GM23338 (cell line): ENCODE measurements at regions not wholly inside any gene's neighbourhood (a gene's known extent, or its start where the extent isn't known, plus 50 kb on each side); places are given as distances from the start of the nearest gene placed in this dataset.

ENCODE experiments used
- ATAC-seq: fragments of 200-7000 bp; cut with Tn5 transposase; 3 replicates; pipeline ENCODE4 v1.9.1; 2020
- DNase-seq: peaks from one replicate; pipeline ENCODE4 v3.0.0-alpha.2; 2015; ENCODE audit warnings: low spot score
- H2AFZ ChIP-seq: fragments of 200-600 bp; sonication (generic); 2 replicates; pipeline ENCODE4 v1.8.0; 2016; ENCODE audit warnings: antibody characterized with exemption, mild to moderate bottlenecking, moderate library complexity
- H3F3A ChIP-seq: fragments of 200-600 bp; sonication (generic); replicated peaks from 2 replicates; pipeline ENCODE4 v1.8.0; 2017; ENCODE audit warnings: antibody characterized with exemption, mixed run types, low read depth
- H3K27ac ChIP-seq: fragments of 200-600 bp; sonication (generic); 2 replicates; pipeline ENCODE4 v1.6.1; 2016; ENCODE audit warnings: low read depth
- H3K27me3 ChIP-seq: fragments of 200-600 bp; sonication (generic); 2 replicates; pipeline ENCODE4 v1.8.0; 2016; ENCODE audit warnings: mild to moderate bottlenecking, mixed run types, moderate library complexity; ENCODE audit not compliant: insufficient read depth
- H3K36me3 ChIP-seq: fragments of 200-600 bp; sonication (generic); 2 replicates; pipeline ENCODE4 v1.8.0; 2016; ENCODE audit warnings: mild to moderate bottlenecking; ENCODE audit not compliant: insufficient read depth
- H3K4me1 ChIP-seq: fragments of 200-600 bp; sonication (generic); 2 replicates; pipeline ENCODE4 v1.8.0; 2016; ENCODE audit warnings: mild to moderate bottlenecking, moderate library complexity; ENCODE audit not compliant: insufficient read depth
- H3K4me2 ChIP-seq: fragments of 200-600 bp; sonication (generic); 2 replicates; pipeline ENCODE4 v1.7.1; 2017; ENCODE audit warnings: mixed run types
- H3K4me3 ChIP-seq: fragments of 200-600 bp; sonication (generic); 2 replicates; pipeline ENCODE4 v1.6.1; 2016; ENCODE audit warnings: mixed run types
- H3K79me2 ChIP-seq: fragments of 200-600 bp; sonication (generic); replicated peaks from 2 replicates; pipeline ENCODE4 v1.8.0; 2017; ENCODE audit warnings: mild to moderate bottlenecking; ENCODE audit not compliant: insufficient read depth
- H3K9me2 ChIP-seq: fragments of 200-600 bp; sonication (generic); 2 replicates; pipeline ENCODE4 v1.8.0; 2017; ENCODE audit not compliant: insufficient read depth
- H4K20me1 ChIP-seq: fragments of 200-600 bp; sonication (generic); replicated peaks from 2 replicates; pipeline ENCODE4 v1.8.0; 2017; ENCODE audit warnings: mild to moderate bottlenecking; ENCODE audit not compliant: insufficient read depth
- H3K27ac Mint-ChIP-seq: 2 replicates; pipeline ENCODE4 v1.8.0; 2020; ENCODE audit warnings: inconsistent platforms, mild to moderate bottlenecking, moderate library complexity, mixed read lengths
- H3K27me3 Mint-ChIP-seq: 3 replicates; pipeline ENCODE4 v1.8.0; 2022; ENCODE audit warnings: low read depth, mild to moderate bottlenecking, moderate library complexity, mixed read lengths, inconsistent platforms; ENCODE audit not compliant: insufficient read depth, poor library complexity
- H3K36me3 Mint-ChIP-seq: 3 replicates; pipeline ENCODE4 v1.8.0; 2021; ENCODE audit warnings: low read depth, mild to moderate bottlenecking, inconsistent platforms, moderate library complexity, mixed read lengths
- H3K4me1 Mint-ChIP-seq: 3 replicates; pipeline ENCODE4 v1.8.0; 2020; ENCODE audit warnings: mild to moderate bottlenecking, inconsistent platforms, mixed read lengths
- H3K4me3 Mint-ChIP-seq: 3 replicates; pipeline ENCODE4 v1.8.0; 2021; ENCODE audit warnings: moderate library complexity, mild to moderate bottlenecking, inconsistent platforms, mixed read lengths
- H3K9me3 Mint-ChIP-seq: 3 replicates; pipeline ENCODE4 v1.8.0; 2020; ENCODE audit warnings: moderate library complexity, mild to moderate bottlenecking, inconsistent platforms, mixed read lengths
- CREB1 ChIP-seq: fragments of 250-450 bp; sonication (Bioruptor Pico); IDR thresholded peaks from 2 replicates; pipeline ENCODE4 v1.5.0; 2020; ENCODE audit warnings: low read depth, mild to moderate bottlenecking, moderate library complexity
- EZH2 ChIP-seq: fragments of 200-600 bp; sonication (generic); IDR thresholded peaks from one replicate; pipeline ENCODE4 v1.8.0; 2017; ENCODE audit warnings: antibody characterized with exemption, mild to moderate bottlenecking, low read depth; ENCODE audit not compliant: unreplicated experiment
- POLR2AphosphoS5 ChIP-seq: IDR thresholded peaks from 2 replicates; pipeline ENCODE4 v1.6.1; 2016; ENCODE audit warnings: antibody characterized with exemption, low read depth
- STAT1 ChIP-seq: IDR thresholded peaks from one replicate; pipeline ENCODE4 v1.6.1; 2016; ENCODE audit warnings: antibody characterized with exemption; ENCODE audit not compliant: unreplicated experiment
- TF ChIP-seq, protein P1 (sequence below), 2 experiments: fragments of 200-600 bp in 1 of 2; sonication (generic) in 1 of 2; conservative IDR thresholded peaks; 2 replicates each; pipeline versions ENCODE4 v1.5.1 to v1.6.1; 2016 to 2017; ENCODE audit warnings: antibody characterized with exemption in 2 of 2, low read depth in 2 of 2, mild to moderate bottlenecking in 2 of 2, moderate library complexity in 1 of 2
- TF ChIP-seq, protein P2 (sequence below): IDR thresholded peaks from 2 replicates; pipeline ENCODE4 v1.6.1; 2016; ENCODE audit warnings: antibody characterized with exemption
- TF ChIP-seq, protein P3 (sequence below): IDR thresholded peaks from one replicate; pipeline ENCODE4 v1.6.1; 2018; ENCODE audit warnings: antibody characterized with exemption; ENCODE audit not compliant: unreplicated experiment
- TF ChIP-seq, protein P4 (sequence below): fragments of 250-450 bp; sonication (Bioruptor Pico); IDR thresholded peaks from 2 replicates; pipeline ENCODE4 v1.5.0; 2020; ENCODE audit warnings: mild to moderate bottlenecking, moderate library complexity

DNA sequence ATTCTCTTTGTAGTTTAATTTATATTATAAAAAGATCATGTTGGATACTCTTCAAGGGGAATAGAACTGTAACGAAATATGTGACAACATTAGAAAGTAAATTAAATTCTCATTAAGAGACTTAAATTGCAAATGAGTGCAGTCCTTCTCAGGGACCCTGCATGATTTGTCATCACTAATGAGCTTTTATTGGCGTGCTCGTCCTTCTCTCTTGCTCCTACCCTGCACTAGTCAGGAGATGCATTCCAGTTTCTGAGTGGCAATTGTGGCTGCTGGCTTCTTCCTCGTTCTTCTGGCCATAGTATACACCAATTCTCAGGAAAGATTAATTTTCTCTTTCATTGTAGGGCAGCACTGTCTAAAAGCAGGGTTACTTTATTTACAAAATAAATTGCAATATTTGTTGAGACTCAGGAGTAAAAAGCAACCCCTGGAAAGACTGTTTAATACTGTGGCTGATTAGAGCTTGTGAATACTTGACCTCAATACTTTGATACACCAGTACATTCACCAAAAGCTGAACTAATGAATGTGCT lies 376.3 kb upstream of the CHD1 start (continued):
- TF ChIP-seq, protein P1, sequence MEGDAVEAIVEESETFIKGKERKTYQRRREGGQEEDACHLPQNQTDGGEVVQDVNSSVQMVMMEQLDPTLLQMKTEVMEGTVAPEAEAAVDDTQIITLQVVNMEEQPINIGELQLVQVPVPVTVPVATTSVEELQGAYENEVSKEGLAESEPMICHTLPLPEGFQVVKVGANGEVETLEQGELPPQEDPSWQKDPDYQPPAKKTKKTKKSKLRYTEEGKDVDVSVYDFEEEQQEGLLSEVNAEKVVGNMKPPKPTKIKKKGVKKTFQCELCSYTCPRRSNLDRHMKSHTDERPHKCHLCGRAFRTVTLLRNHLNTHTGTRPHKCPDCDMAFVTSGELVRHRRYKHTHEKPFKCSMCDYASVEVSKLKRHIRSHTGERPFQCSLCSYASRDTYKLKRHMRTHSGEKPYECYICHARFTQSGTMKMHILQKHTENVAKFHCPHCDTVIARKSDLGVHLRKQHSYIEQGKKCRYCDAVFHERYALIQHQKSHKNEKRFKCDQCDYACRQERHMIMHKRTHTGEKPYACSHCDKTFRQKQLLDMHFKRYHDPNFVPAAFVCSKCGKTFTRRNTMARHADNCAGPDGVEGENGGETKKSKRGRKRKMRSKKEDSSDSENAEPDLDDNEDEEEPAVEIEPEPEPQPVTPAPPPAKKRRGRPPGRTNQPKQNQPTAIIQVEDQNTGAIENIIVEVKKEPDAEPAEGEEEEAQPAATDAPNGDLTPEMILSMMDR (conservative IDR thresholded peaks at IDR 0.05; ENCODE audit: low read depth in 2 of 2): no peak
- TF ChIP-seq, protein P2, sequence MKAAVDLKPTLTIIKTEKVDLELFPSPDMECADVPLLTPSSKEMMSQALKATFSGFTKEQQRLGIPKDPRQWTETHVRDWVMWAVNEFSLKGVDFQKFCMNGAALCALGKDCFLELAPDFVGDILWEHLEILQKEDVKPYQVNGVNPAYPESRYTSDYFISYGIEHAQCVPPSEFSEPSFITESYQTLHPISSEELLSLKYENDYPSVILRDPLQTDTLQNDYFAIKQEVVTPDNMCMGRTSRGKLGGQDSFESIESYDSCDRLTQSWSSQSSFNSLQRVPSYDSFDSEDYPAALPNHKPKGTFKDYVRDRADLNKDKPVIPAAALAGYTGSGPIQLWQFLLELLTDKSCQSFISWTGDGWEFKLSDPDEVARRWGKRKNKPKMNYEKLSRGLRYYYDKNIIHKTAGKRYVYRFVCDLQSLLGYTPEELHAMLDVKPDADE: no peak
- no peak for TF ChIP-seq POLR2AphosphoS5
- TF ChIP-seq, protein P3, sequence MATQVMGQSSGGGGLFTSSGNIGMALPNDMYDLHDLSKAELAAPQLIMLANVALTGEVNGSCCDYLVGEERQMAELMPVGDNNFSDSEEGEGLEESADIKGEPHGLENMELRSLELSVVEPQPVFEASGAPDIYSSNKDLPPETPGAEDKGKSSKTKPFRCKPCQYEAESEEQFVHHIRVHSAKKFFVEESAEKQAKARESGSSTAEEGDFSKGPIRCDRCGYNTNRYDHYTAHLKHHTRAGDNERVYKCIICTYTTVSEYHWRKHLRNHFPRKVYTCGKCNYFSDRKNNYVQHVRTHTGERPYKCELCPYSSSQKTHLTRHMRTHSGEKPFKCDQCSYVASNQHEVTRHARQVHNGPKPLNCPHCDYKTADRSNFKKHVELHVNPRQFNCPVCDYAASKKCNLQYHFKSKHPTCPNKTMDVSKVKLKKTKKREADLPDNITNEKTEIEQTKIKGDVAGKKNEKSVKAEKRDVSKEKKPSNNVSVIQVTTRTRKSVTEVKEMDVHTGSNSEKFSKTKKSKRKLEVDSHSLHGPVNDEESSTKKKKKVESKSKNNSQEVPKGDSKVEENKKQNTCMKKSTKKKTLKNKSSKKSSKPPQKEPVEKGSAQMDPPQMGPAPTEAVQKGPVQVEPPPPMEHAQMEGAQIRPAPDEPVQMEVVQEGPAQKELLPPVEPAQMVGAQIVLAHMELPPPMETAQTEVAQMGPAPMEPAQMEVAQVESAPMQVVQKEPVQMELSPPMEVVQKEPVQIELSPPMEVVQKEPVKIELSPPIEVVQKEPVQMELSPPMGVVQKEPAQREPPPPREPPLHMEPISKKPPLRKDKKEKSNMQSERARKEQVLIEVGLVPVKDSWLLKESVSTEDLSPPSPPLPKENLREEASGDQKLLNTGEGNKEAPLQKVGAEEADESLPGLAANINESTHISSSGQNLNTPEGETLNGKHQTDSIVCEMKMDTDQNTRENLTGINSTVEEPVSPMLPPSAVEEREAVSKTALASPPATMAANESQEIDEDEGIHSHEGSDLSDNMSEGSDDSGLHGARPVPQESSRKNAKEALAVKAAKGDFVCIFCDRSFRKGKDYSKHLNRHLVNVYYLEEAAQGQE: no peak

DNA sequence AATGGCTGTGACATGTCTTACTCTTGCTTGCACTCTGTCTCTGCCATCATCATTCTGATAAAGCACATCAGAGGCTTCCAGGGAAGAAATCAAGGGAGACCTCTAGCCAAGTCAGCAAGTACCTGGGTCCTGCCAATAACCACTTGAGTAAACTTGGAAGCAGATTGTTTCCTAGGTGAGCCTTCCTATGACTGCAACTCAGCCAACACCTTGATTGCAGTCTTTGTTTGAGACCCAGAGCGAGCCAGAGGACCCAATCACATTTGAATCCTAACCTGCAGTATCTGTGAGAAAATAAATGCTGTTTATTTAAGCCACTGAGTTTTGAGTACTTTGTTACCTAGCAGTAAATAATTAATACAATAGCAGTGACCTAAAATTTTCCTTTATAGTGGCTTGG lies 356.8 kb upstream of the CHD1 start:
- Mint-ChIP-seq H3K4me1 (no peaks in the 10 kb centered on the region), H3K4me3 (no peak overlapping the region), H3K27me3 (no peaks in the 10 kb centered on the region), H3K9me3 (no peaks in the 10 kb centered on the region), H3K27ac (no peak overlapping the region), H3K36me3 (no peaks in the 10 kb centered on the region)
- Histone ChIP-seq H3K27ac (no peak overlapping the region), H3K79me2 (no peaks in the 10 kb centered on the region), H4K20me1 (no peaks in the 10 kb centered on the region), H3K9me2 (no peaks in the 10 kb centered on the region), H3K27me3 (no peaks in the 10 kb centered on the region), H3K36me3 (no peaks in the 10 kb centered on the region), H3K4me2 (no peak overlapping the region), H3K4me1 (no peaks in the 10 kb centered on the region), H3F3A (no peaks in the 10 kb centered on the region), H3K4me3 (no peak overlapping the region), H2AFZ (no peak overlapping the region; the same call in 1 of the 2 replicates)
- ATAC-seq: no peak
- DNase-seq: no peak
- TF ChIP-seq CREB1 (CRISPR knock-in tag) (no peak), STAT1 (no peak), EZH2 (no peak)
- TF ChIP-seq, protein P4, sequence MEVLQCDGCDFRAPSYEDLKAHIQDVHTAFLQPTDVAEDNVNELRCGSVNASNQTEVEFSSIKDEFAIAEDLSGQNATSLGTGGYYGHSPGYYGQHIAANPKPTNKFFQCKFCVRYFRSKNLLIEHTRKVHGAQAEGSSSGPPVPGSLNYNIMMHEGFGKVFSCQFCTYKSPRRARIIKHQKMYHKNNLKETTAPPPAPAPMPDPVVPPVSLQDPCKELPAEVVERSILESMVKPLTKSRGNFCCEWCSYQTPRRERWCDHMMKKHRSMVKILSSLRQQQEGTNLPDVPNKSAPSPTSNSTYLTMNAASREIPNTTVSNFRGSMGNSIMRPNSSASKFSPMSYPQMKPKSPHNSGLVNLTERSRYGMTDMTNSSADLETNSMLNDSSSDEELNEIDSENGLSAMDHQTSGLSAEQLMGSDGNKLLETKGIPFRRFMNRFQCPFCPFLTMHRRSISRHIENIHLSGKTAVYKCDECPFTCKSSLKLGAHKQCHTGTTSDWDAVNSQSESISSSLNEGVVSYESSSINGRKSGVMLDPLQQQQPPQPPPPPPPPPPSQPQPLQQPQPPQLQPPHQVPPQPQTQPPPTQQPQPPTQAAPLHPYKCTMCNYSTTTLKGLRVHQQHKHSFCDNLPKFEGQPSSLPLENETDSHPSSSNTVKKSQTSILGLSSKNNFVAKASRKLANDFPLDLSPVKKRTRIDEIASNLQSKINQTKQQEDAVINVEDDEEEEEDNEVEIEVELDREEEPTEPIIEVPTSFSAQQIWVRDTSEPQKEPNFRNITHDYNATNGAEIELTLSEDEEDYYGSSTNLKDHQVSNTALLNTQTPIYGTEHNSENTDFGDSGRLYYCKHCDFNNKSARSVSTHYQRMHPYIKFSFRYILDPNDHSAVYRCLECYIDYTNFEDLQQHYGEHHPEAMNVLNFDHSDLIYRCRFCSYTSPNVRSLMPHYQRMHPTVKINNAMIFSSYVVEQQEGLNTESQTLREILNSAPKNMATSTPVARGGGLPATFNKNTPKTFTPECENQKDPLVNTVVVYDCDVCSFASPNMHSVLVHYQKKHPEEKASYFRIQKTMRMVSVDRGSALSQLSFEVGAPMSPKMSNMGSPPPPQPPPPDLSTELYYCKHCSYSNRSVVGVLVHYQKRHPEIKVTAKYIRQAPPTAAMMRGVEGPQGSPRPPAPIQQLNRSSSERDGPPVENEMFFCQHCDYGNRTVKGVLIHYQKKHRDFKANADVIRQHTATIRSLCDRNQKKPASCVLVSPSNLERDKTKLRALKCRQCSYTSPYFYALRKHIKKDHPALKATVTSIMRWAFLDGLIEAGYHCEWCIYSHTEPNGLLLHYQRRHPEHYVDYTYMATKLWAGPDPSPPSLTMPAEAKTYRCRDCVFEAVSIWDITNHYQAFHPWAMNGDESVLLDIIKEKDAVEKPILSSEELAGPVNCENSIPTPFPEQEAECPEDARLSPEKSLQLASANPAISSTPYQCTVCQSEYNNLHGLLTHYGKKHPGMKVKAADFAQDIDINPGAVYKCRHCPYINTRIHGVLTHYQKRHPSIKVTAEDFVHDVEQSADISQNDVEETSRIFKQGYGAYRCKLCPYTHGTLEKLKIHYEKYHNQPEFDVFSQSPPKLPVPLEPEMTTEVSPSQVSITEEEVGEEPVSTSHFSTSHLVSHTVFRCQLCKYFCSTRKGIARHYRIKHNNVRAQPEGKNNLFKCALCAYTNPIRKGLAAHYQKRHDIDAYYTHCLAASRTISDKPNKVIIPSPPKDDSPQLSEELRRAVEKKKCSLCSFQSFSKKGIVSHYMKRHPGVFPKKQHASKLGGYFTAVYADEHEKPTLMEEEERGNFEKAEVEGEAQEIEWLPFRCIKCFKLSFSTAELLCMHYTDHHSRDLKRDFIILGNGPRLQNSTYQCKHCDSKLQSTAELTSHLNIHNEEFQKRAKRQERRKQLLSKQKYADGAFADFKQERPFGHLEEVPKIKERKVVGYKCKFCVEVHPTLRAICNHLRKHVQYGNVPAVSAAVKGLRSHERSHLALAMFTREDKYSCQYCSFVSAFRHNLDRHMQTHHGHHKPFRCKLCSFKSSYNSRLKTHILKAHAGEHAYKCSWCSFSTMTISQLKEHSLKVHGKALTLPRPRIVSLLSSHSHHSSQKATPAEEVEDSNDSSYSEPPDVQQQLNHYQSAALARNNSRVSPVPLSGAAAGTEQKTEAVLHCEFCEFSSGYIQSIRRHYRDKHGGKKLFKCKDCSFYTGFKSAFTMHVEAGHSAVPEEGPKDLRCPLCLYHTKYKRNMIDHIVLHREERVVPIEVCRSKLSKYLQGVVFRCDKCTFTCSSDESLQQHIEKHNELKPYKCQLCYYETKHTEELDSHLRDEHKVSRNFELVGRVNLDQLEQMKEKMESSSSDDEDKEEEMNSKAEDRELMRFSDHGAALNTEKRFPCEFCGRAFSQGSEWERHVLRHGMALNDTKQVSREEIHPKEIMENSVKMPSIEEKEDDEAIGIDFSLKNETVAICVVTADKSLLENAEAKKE (CRISPR knock-in tag): no peak
- TF ChIP-seq, protein P1 (conservative IDR thresholded peaks at IDR 0.05; ENCODE audit: low read depth in 2 of 2): no peak
